Thyroid gland (tissue), 4 donors: ENCODE measurements at regions not wholly inside any gene's neighbourhood (a gene's known extent, or its start where the extent isn't known, plus 50 kb on each side); places are given as distances from the start of the nearest gene placed in this dataset.

Experiments
- POLR2A ChIP-seq, 2 donors: fragments of 450-650 bp; IDR thresholded peaks; one replicate each; pipeline ENCODE4 v1.6.1; 2017; ENCODE audit warnings: antibody characterized with exemption in 2 of 2, mild to moderate bottlenecking in 2 of 2, moderate library complexity in 1 of 2
- TF ChIP-seq, protein P1 (sequence below), 6 experiments: fragments of 200-600 bp in 3 of 6; fragments of 450-650 bp in 3 of 6; sonication (generic) in 3 of 6; IDR thresholded peaks; one replicate each; pipeline ENCODE4 v1.5.1; 2016 to 2019; ENCODE audit warnings: antibody characterized with exemption in 6 of 6, mild to moderate bottlenecking in 2 of 6, inconsistent platforms in 1 of 6, moderate library complexity in 1 of 6

DNA sequence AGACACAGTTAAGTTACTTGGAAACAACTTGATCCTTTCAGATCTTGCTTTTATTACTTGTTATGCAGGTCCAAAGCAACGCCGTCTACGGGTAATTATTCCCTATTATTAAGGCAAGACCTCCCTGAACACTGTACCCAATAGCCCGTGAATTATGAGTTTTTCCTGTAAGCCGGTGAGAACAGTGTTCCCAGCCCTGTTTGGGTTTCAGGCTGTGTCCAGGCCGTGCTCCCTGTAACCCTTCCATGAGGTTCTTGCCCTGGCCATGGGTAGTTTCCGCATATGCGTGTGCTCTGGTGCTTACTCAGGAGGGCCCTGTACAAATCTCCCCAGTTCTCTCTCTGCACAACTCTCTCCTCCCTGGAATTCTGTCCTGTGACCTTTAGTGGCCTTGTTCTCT is 65.6 kb upstream of the CNOT6 start:
- TF ChIP-seq, protein P1, sequence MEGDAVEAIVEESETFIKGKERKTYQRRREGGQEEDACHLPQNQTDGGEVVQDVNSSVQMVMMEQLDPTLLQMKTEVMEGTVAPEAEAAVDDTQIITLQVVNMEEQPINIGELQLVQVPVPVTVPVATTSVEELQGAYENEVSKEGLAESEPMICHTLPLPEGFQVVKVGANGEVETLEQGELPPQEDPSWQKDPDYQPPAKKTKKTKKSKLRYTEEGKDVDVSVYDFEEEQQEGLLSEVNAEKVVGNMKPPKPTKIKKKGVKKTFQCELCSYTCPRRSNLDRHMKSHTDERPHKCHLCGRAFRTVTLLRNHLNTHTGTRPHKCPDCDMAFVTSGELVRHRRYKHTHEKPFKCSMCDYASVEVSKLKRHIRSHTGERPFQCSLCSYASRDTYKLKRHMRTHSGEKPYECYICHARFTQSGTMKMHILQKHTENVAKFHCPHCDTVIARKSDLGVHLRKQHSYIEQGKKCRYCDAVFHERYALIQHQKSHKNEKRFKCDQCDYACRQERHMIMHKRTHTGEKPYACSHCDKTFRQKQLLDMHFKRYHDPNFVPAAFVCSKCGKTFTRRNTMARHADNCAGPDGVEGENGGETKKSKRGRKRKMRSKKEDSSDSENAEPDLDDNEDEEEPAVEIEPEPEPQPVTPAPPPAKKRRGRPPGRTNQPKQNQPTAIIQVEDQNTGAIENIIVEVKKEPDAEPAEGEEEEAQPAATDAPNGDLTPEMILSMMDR (IDR thresholded peaks at IDR 0.05), result no peak
- TF ChIP-seq POLR2A (IDR thresholded peaks at IDR 0.05), result no peak
